Right lobe of liver (tissue), 4 donors: ENCODE measurements at regions not wholly inside any gene's neighbourhood (a gene's known extent, or its start where the extent isn't known, plus 50 kb on each side); places are given as distances from the start of the nearest gene placed in this dataset.

ENCODE experiments used
- POLR2A ChIP-seq: fragments of 450-650 bp; IDR thresholded peaks from one replicate; pipeline ENCODE4 v1.6.1; 2017; ENCODE audit warnings: antibody characterized with exemption, mild to moderate bottlenecking
- TF ChIP-seq, protein P1 (sequence below), 4 donors: fragments of 200-600 bp in 3 of 4; fragments of 450-650 bp in 1 of 4; IDR thresholded peaks; one replicate each; pipeline versions ENCODE4 v1.5.1 to v1.8.0; 2016 to 2022; ENCODE audit warnings: antibody characterized with exemption in 4 of 4, mild to moderate bottlenecking in 2 of 4
- donor health status: DM: no; HTN: no; CAD: no.
- donor health status: DM: no; HTN: no; CAD: no.
- donor health status: DM: no; HTN: yes; CAD: no.

DNA sequence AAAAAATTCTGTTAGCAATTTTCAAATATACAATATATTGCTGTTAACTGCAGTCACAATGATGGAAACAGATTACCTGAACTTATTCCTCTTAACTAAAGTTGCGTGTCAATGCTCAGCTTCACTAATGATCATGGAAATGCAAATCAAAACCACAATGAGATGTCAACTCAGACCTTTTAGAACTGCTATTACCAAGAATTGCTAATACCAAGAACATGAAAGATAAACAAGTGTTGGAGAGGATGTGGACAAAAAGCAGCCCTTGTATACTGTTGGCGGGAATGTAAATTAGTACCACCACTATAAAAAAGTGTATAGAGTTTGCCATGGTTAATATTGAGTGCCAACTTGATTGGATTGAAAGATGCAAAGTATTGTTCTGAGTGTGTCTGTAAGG is 1409.7 kb upstream of the CDH18 start:
- TF ChIP-seq, protein P1, sequence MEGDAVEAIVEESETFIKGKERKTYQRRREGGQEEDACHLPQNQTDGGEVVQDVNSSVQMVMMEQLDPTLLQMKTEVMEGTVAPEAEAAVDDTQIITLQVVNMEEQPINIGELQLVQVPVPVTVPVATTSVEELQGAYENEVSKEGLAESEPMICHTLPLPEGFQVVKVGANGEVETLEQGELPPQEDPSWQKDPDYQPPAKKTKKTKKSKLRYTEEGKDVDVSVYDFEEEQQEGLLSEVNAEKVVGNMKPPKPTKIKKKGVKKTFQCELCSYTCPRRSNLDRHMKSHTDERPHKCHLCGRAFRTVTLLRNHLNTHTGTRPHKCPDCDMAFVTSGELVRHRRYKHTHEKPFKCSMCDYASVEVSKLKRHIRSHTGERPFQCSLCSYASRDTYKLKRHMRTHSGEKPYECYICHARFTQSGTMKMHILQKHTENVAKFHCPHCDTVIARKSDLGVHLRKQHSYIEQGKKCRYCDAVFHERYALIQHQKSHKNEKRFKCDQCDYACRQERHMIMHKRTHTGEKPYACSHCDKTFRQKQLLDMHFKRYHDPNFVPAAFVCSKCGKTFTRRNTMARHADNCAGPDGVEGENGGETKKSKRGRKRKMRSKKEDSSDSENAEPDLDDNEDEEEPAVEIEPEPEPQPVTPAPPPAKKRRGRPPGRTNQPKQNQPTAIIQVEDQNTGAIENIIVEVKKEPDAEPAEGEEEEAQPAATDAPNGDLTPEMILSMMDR (IDR thresholded peaks at IDR 0.05): no peak
- TF ChIP-seq POLR2A: no peak
